ENCODE measurements at regions not wholly inside any gene's neighbourhood (a gene's known extent, or its start where the extent isn't known, plus 50 kb on each side); places are given as distances from the start of the nearest gene placed in this dataset.

DNA sequence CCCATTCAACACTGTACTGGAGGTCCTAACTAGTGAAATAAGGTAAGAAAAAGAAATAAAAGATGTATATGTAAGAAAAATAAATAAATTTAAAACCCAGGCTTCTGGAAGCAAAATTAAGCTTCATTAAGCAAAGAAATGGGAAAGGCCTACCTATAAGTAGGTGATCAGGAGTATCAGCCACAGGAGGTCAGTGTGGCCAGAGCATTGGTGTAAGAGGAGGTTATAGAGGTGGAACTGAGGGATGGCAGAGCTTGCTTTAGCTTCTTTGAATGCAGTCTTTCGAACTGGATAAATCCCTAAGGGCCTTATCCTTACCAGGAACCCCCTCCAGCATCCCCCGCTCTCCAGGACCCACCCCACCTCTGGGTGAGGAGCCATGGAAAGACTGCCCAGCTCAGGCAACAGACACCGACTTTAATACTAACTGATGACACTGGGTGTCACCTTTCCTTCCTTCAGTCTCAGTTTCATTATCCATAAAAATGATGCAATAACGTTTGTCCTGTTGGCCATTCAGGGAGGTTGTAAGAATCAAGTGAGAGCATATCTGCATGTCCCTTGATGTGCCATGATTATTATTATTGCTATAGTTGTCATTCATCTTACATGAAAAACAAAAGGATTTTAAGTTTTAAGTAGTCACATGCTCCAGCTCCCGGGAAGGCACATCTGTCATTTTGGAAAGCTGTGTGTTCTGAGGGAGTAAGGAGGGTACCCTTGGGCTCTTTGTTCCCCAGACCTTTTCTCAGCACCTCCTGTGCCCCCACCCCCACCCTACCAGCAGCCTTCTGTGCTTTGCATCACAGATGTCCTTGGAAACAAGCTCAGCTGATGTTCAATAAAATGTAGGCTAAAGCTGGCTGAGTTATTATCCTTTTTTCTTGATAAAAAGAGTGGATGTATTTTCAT, 50.8 kb upstream of the CTNNA1 start:
- TF ChIP-seq, protein P1, sequence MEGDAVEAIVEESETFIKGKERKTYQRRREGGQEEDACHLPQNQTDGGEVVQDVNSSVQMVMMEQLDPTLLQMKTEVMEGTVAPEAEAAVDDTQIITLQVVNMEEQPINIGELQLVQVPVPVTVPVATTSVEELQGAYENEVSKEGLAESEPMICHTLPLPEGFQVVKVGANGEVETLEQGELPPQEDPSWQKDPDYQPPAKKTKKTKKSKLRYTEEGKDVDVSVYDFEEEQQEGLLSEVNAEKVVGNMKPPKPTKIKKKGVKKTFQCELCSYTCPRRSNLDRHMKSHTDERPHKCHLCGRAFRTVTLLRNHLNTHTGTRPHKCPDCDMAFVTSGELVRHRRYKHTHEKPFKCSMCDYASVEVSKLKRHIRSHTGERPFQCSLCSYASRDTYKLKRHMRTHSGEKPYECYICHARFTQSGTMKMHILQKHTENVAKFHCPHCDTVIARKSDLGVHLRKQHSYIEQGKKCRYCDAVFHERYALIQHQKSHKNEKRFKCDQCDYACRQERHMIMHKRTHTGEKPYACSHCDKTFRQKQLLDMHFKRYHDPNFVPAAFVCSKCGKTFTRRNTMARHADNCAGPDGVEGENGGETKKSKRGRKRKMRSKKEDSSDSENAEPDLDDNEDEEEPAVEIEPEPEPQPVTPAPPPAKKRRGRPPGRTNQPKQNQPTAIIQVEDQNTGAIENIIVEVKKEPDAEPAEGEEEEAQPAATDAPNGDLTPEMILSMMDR (IDR thresholded peaks at IDR 0.05; ENCODE audit: borderline replicate concordance): no peak
- intact Hi-C loops (cut with micrococcal nuclease): no loop called here
- Histone ChIP-seq H3K4me1 (peaks cover 9% of the 10 kb centered on the region), H3K27me3 (ENCODE audit: low read depth) (no peaks in the 10 kb centered on the region), H3K9me3 (replicated peaks) (no peaks in the 10 kb centered on the region), H3K4me3 (no peak overlapping the region), H3K27ac (replicated peaks) (no peak overlapping the region), H3K36me3 (no peaks in the 10 kb centered on the region)
- no peak for DNase-seq

DNA sequence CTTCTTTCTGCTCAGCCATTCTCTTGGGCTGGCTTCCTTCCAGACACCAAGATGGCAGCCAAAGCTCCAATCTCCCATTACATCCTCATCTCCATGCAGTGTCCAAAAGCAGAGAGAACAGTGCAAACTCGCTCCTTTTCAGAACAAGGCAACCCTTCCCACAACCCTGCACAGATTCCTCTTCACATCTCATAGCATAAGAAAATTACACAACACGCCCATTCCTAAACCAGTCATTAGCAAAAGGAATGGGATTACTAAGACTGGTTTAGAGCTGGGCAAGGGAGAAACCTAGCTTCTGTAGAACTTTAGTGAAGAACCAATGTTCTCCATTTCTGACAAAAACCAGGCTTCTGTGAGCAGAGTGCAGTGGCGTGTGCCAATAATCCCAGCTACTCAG, 51.5 kb upstream of the CTNNA1 start:
- no peak overlapping the region for H3K27ac ChIP-seq (replicated peaks)
- no peaks in the 10 kb centered on the region for H3K9me3 ChIP-seq (replicated peaks)
- intact Hi-C loops (cut with micrococcal nuclease): no loop called here
- DNase-seq: no peak
- no peaks in the 10 kb centered on the region for H3K36me3 ChIP-seq
- H3K4me3 ChIP-seq: no peak overlapping the region
- H3K27me3 ChIP-seq (ENCODE audit: low read depth): no peaks in the 10 kb centered on the region
- TF ChIP-seq, protein P1 (IDR thresholded peaks at IDR 0.05; ENCODE audit: borderline replicate concordance): no peak
- H3K4me1 ChIP-seq: peaks cover 14% of the 10 kb centered on the region

DNA sequence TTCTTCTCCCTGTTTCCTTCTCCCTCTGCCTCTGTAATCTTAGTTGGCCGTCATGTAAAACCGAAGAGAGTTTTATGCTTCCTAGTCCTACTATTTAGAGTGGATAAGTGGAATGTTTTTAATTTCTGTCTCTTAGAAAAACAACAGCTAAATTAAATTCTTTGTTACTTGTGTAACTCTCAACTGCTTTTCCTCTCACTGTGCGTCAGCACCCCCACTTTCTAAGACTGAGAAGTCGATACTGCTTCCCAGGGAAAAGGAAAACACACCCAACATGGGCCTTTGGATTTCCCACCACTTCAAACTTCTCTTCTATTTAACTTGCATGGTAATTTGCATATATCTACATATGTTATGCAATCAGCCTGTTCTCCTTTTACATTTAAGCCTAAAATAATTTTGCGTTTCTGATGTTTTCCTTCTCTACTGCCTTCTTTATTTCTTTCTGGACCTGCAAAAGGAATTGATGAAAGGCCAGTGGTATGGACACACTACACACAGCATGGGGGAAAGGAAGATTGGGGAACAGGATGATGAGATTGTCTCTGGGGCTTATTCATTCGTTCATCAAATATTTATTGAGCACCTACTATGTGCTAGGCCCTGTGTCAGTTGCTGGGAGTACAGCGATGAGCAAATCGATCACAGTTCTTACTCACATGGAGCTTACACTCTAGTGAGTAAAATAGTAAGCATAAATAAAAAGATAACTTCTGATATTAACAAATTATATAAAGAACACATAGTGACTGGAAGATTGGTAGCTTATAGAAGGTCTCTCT, 52.5 kb upstream of the CTNNA1 start:
- H3K27ac ChIP-seq (replicated peaks): no peak overlapping the region
- TF ChIP-seq, protein P1 (IDR thresholded peaks at IDR 0.05; ENCODE audit: borderline replicate concordance): no peak
- no peak for DNase-seq
- no peak overlapping the region for H3K4me3 ChIP-seq
- H3K9me3 ChIP-seq (replicated peaks): no peaks in the 10 kb centered on the region
- H3K4me1 ChIP-seq: peaks cover 24% of the 10 kb centered on the region
- no peaks in the 10 kb centered on the region for H3K27me3 ChIP-seq (ENCODE audit: low read depth)
- no peaks in the 10 kb centered on the region for H3K36me3 ChIP-seq
- intact Hi-C loops (cut with micrococcal nuclease): no loop called here

DNA sequence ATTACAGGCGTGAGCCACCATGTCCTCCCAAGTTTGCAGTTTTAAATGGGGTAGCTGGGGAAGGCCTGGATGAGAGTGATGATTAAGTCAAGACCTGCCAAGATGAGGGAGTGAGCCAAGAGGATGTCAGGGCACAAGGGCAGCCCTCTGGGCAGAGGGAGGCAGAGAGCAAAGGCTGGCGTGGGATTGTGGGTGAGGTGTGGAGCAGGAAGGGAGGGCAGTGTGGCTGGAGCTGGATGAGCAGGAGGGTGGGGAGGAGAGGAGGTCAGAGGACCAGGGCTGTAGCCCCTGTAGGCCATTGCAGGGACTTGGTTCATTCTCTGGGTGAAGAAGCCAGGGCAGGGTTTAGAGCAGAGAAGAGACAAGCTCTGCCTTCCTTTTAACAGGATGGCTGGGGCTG, 53.7 kb upstream of the CTNNA1 start:
- peaks cover 27% of the 10 kb centered on the region for H3K4me1 ChIP-seq
- H3K9me3 ChIP-seq (replicated peaks): no peaks in the 10 kb centered on the region
- no peaks in the 10 kb centered on the region for H3K27me3 ChIP-seq (ENCODE audit: low read depth)
- no peak overlapping the region for H3K4me3 ChIP-seq
- intact Hi-C loops (cut with micrococcal nuclease): no loop called here
- no peak for DNase-seq
- H3K36me3 ChIP-seq: no peaks in the 10 kb centered on the region
- TF ChIP-seq, protein P1 (IDR thresholded peaks at IDR 0.05; ENCODE audit: borderline replicate concordance): no peak
- no peak overlapping the region for H3K27ac ChIP-seq (replicated peaks)

DNA sequence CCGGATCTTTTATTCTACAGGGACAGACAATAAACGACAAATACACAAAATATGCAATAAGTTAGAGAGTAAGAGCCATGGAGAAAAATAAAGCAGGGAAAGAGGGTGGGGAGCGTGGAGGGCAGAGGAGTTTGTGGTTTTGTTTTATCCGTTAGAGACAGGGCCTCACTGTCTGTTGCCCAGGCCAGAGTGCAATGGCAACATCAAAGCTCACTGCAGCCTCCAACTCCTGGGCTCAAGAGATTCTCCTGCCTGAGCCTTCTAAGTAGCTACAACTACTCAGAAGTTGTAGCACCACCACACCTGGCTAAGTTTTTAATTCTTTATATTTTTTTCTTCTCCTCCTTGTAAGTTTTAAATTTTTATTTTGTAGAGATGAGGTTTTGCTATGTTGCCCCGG, 54.5 kb upstream of the CTNNA1 start:
- no peaks in the 10 kb centered on the region for H3K27me3 ChIP-seq (ENCODE audit: low read depth)
- H3K4me3 ChIP-seq: no peak overlapping the region
- TF ChIP-seq, protein P1 (IDR thresholded peaks at IDR 0.05; ENCODE audit: borderline replicate concordance): no peak
- intact Hi-C loops (cut with micrococcal nuclease): no loop called here
- H3K4me1 ChIP-seq: peaks cover 27% of the 10 kb centered on the region
- H3K36me3 ChIP-seq: no peaks in the 10 kb centered on the region
- DNase-seq: no peak
- H3K9me3 ChIP-seq (replicated peaks): no peaks in the 10 kb centered on the region
- no peak overlapping the region for H3K27ac ChIP-seq (replicated peaks)
